ENCODE measurements at regions not wholly inside any gene's neighbourhood (a gene's known extent, or its start where the extent isn't known, plus 50 kb on each side); places are given as distances from the start of the nearest gene placed in this dataset.

DNA sequence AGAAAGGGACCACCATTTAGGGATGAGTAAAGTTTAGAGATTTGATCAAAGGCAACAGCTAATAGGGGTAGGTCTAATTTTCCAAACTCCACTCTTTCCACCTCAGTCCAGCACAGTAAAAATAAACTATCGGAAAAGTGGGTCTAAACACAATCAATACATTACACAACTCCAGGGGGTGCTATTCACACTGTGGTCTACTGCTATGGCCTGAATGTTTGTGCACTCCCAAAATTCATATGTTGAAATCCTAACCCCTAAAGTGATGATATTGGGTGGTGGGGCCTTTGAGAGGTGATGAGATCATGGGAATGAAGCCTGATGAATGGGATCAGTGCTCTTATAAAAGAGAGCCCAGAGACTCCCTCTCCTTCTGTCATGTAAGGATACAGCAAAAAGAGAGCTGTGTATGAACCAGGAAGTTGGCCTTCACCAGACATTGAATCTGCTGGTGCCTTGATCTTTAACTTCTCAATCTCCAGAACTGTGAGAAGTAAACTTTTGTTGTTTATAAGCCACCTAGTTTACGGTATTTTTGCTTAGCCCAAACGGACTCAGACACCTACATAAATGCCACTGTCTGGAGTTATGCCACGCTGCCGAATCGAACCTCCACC, 193.9 kb downstream of the OMA1 start:
- TF ChIP-seq, protein P1, sequence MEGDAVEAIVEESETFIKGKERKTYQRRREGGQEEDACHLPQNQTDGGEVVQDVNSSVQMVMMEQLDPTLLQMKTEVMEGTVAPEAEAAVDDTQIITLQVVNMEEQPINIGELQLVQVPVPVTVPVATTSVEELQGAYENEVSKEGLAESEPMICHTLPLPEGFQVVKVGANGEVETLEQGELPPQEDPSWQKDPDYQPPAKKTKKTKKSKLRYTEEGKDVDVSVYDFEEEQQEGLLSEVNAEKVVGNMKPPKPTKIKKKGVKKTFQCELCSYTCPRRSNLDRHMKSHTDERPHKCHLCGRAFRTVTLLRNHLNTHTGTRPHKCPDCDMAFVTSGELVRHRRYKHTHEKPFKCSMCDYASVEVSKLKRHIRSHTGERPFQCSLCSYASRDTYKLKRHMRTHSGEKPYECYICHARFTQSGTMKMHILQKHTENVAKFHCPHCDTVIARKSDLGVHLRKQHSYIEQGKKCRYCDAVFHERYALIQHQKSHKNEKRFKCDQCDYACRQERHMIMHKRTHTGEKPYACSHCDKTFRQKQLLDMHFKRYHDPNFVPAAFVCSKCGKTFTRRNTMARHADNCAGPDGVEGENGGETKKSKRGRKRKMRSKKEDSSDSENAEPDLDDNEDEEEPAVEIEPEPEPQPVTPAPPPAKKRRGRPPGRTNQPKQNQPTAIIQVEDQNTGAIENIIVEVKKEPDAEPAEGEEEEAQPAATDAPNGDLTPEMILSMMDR (IDR thresholded peaks at IDR 0.05), result no peak
- TF ChIP-seq POLR2A (IDR thresholded peaks at IDR 0.05), result no peak

Data from Peyer's patch (tissue), 4 donors.